ENCODE measurements at regions not wholly inside any gene's neighbourhood (a gene's known extent, or its start where the extent isn't known, plus 50 kb on each side); places are given as distances from the start of the nearest gene placed in this dataset.

- DNase-seq (ENCODE audit: low read depth): no peak
Observed at GRCh38 chr6:4296552-4296951, 161.2 kb upstream of the ECI2 start.

DNA sequence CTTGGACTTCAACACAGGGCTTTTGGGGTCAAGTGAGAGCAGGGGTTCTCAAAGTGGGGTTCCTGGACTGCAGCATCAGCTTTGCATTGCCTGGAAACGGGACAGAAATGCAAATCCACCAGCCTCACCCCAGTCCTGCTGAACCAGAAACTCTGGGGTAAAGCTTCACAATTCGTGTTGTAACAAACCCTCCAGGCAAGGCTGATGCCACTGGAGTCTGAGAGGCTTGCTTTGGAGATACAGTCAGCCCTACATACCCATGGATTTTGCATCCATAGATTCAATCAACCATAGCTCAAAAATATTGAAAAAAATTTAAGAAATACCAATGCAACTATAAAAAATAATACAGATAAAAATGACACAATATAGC is 160.4 kb upstream of the ECI2 start:
- no peak for DNase-seq (ENCODE audit: low read depth)

DNA sequence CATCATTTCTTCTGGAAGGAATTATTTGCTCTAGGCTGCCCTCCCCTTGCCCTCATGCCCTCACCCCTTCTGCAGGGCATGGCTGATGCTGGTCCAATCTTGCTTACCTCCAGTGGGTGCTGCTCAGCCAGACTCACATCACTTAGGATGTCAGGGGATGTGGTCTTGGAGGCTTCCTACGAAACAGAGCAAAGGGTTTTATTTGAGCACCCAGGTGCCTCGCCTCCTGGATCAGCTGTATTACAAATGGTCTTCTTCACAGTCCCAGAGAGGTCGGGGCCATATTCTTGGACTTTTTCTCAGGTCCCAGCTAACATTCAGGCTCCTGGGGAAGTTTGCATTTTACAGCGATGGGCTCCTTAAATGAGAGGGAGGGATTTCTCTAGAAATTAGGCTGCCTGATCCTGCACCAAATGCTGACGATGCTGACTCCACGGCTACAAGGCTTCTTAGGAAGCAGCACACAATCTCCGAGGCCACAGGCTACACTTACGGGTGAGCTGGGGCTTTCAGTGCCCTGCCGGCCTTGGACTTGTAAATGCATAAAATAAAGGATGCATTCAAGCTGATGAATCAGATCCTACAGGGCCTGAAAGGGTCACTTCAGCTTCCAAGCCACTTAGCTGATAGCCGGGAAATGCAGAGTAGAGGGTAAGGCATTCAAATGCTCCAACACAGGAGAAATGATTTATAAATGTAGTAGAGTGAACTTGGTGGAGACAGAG is 159.8 kb upstream of the ECI2 start:
- no peak for DNase-seq (ENCODE audit: low read depth)

DNA sequence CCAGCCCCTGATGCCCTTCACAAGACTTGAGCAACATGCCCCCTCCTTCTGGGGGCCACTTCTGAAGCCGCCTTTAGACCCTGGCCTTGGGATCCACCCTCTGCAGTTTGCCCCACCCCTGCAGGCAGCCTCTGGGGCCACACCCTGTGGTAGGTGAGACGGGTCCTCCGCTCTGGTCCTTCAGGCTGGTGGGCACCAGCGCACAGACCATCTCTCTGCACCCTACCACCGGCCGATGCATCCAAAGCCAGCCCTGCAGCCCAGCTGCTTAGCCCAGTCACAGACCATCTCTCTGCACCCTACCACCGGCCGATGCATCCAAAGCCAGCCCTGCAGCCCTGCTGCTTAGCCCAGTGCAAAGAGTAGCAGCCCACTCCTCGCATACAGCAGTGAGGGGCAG is 159.3 kb upstream of the ECI2 start:
- DNase-seq (ENCODE audit: low read depth): no peak

GRCh38 chr6:4291453-4292403 is 156.4 kb upstream of the ECI2 start:
- DNase-seq (ENCODE audit: low read depth): no peak

GRCh38 chr6:4289770-4290320 is 154.5 kb upstream of the ECI2 start:
- no peak for DNase-seq (ENCODE audit: low read depth)

DNA sequence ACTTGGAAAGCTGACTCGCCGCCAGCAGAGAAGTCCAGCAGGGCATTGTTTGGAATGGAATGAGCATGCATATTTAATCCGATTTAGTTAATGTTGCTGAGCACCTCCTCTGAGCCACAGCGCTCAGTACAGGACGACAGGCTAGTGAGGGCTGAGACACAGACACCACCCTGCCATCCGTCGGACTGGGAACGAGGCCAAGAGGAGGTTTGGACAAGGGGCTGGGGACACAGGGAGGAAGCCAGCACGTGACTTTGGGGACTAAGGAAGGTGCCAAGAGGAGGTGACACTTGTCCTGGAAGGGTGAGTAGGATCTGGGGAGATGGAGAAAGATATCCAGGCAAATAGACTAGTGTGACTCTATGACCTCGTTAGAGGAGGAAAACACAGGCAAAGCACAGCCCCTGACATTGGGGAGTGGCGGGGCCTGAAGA is 152.5 kb upstream of the ECI2 start:
- DNase-seq (ENCODE audit: low read depth): no peak

GRCh38 chr6:4287372-4287771 is 152.0 kb upstream of the ECI2 start:
- DNase-seq (ENCODE audit: low read depth): no peak

DNA sequence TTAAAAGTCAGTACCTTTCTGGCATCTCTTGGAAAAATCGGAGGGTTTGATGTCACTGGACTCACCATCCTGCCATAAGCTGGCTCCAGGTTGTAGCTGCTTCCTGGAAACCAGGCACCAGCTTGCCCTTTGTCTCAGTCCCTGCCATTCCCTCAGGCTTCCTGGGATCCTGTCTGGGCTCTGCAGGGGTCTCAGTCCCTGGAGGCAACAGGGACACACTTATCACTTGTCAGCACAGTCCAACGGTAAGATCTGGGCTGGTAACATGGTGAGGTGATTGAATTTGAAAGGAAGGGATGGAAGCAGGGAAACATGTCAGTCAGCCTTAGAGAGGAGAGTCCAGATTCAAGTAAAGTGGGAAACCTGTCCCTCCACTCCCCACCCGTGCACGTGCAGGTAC is 147.6 kb upstream of the ECI2 start:
- DNase-seq (ENCODE audit: low read depth): no peak

DNA sequence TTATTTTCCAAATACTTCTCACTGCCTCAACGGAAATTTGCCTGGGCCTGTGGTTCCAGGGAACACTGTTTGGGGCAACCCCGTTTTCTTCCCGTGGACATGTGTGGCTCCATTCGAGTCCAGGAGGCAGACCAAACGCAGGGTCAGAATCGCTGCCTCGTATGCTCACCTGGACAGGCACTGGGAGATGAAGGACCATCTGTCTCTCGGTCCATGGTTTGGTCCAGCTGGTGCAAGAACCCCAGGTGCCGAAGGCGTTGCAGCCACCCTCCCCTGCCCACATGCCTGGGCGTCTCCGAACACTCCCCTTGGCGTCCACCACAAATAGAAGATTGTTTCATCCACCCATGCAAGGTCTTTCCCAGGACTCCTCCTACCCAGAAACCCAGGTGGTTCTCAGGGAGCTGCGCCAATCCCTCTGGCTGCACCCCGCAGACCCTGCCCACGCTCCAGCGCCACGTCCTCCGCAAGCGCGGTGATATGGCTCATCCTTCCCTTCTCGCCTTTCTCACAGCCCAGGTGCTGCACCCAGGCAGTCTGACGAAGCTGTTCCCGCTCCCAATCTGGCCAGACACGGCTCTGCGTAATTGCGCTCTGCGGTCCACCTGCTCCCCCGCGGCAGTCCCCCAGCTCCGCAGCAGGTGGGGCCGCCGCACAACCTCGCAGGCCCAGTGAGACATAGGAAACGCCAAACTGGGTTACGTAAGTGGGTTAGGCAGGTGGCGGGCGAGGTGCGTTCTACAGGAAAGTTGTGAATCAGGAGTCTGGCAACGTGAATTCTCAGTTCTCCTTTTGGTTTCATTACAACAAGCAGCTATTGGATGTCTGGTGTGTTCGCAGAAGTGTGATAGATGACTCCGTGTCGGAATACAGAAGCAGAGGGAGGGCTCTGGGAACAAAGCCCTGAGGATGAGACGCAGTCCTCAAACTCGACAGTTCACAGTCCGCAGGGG is 146.2 kb upstream of the ECI2 start:
- DNase-seq (ENCODE audit: low read depth): peak; percentile 4

GRCh38 chr6:4280707-4281106 is 145.3 kb upstream of the ECI2 start:
- no peak for DNase-seq (ENCODE audit: low read depth)

DNA sequence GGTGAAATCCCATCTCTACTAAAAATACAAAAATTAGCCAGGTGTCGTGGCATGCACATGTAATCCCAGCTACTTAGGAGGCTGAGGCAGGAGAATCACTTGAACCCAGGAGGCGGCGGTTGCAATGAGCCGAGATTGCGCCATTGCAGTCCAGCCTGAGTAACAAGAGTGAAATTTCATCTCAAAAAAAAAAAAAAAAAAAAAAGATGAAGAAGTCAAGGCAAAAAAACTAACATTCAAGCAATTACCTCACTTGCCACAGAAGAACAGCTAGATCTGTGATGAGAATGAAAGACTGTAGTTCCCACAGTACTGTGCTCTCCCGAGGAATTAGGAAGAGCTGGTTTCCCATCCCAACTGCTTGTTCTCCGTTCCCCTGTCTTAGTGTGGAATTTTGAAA is 144.7 kb upstream of the ECI2 start:
- no peak for DNase-seq (ENCODE audit: low read depth)

DNA sequence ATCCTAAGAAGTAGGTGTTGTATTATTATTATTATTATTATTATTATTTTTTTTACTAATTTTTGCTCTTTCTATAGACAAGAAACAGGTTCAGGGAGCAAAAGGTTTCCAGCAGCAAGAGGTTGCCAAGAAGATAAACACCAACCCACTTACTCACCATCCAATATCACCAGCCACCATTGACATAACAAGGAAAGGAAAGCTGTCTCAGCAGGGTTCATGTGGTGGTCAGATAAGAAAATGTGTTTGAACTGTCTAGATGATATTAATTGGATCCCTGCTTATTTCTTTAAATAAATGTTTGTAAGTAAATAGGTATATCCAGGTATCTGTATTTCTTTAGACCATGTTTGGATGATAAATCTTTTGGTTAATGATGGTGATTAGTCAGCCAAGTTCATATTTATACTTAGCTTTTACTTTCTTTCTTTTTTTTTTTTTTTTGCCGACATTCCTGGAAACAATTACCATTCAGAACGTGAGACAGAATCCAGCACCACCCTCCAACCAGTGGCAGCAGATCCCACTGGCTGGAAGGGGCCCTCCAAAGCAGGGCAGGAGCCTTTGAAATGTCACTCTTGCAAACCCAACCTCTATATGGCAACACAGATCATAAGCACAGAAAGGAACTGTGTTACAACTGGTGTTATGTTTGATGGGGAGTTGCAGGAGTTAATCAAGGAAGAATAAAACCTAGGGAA is 139.2 kb upstream of the ECI2 start:
- DNase-seq (ENCODE audit: low read depth): no peak

DNA sequence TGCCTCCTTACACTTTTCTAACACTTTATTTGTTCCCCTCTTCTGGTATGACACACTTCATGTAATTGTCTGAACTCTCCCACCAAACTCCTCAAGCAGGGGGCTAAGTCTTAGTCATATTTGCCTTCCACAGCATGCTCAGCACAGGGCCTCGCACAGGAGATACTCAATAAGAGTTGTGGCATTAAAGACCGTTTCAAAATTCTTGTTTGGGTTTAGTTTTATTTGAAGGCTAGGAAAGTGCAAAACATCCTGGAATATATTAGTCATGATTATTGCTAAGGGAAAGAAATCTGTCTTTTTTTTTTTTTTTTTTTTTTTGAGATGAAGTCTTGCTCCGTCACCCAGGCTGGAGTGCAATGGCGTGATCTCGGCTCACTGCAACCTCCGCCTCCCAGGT is 137.6 kb upstream of the ECI2 start:
- DNase-seq (ENCODE audit: low read depth): no peak

- DNase-seq (ENCODE audit: low read depth): no peak
Observed at GRCh38 chr6:4271761-4272470, 136.5 kb upstream of the ECI2 start.

GRCh38 chr6:4270776-4271175 is 135.4 kb upstream of the ECI2 start:
- no peak for DNase-seq (ENCODE audit: low read depth)

GRCh38 chr6:4270001-4270400 is 134.6 kb upstream of the ECI2 start:
- no peak for DNase-seq (ENCODE audit: low read depth)

DNA sequence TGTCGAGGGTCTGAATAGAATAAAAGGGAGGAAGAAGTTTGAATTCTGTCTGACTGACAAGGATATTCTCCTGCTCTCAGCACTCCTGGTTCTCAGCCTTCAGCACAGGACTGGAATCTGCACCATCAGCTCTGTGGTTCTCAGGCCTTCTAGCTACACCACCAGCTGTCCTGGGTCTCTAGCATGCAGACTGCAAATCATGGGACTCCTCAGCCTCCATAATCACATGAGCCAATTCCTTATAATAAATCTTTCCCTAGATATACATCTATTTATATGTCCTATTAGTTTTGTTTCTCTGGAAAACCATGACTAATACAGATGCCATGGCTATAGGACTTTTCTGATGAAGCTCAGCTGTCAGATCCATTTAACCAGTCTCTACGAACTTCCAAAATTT is 132.8 kb upstream of the ECI2 start:
- DNase-seq (ENCODE audit: low read depth): no peak

DNA sequence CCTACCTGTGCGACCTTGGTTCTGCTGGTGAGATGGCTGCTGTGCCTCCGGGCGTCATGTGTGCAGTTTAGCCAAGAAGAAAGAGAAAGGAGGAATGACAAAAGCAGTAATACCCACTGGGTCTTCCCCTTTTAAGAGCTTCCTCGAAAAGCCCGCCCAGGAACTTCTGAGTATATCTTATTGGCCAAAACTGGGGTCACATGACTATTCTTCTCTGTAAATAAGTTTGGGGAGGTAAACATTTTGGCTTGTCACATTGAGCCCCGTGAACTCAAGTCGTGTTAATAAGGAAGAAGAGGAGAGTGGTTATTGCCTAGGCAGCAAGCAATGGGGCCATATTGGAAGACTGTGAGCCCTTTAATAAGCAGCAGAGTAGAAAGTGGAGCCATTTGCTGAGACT is 130.4 kb upstream of the ECI2 start:
- DNase-seq (ENCODE audit: low read depth): no peak

DNA sequence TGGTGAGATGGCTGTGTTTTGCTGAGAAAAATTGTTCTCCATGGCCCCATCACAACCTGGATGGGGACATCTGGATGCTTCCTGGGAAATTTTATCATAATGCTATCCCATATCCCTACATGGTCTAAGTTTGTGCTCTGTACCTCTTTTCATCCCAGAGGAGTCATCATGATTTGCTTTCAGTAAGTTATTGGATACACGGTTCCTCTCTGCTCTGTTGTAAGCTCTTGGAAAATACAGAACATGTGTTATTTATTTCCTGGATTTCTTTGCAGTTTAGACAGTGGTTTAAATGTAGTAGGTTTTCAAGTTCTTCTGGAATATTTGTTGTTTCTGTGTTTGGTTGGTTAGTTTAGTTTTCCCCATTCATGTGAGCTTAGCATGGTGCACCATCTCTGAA is 129.2 kb upstream of the ECI2 start:
- no peak for DNase-seq (ENCODE audit: low read depth)

GRCh38 chr6:4264081-4264480 is 128.7 kb upstream of the ECI2 start:
- DNase-seq (ENCODE audit: low read depth): no peak
